Caki2 (cell line): ENCODE measurements at regions not wholly inside any gene's neighbourhood (a gene's known extent, or its start where the extent isn't known, plus 50 kb on each side); places are given as distances from the start of the nearest gene placed in this dataset.
"Not testable (repeated sequence)": the region's sequence is repeated elsewhere in the genome, so short reads cannot be mapped to it uniquely, and the experiment has no call there.

Source experiments
- DNase-seq: peaks from one replicate; pipeline ENCODE4 v3.0.0-alpha.2; 2015; ENCODE audit warnings: low read depth
- in situ Hi-C: cut with HindIII; loops from 2 replicates; pipeline ENCODE4 v1.10.0; 2016; ENCODE audit warnings: low sequenced_read_pairs, low pct_unique_long_range_greater_than_20kb, mixed read lengths

GRCh38 chr21:30104241-30104640 is 62.4 kb downstream of the CLDN17 start:
- in situ Hi-C loops = no loop called here

GRCh38 chr21:30102871-30103270 is 63.7 kb downstream of the CLDN17 start:
- no peak for DNase-seq
- in situ Hi-C loops = no loop called here

More at GRCh38 chr21:30104241-30104640, 62.4 kb downstream of the CLDN17 start:
- DNase-seq = no peak

- in situ Hi-C loops = no loop called here
- DNase-seq = no peak
Measured at GRCh38 chr21:30101967-30102366, 64.6 kb downstream of the CLDN17 start.

- in situ Hi-C loops = no loop called here
- DNase-seq = no peak
Measured at GRCh38 chr21:30097791-30098190, 68.8 kb downstream of the CLDN17 start.

GRCh38 chr21:30083225-30083945 is 83.2 kb downstream of the CLDN17 start:
- in situ Hi-C loops = no loop called here
- DNase-seq = peak; percentile 6

- no peak for DNase-seq
- in situ Hi-C loops = no loop called here
Measured at GRCh38 chr21:30081506-30081905, 85.1 kb downstream of the CLDN17 start.

GRCh38 chr21:30072496-30072895 is 94.1 kb downstream of the CLDN17 start:
- DNase-seq = peak; percentile 40
- in situ Hi-C loops = no loop called here

- DNase-seq = no peak
- in situ Hi-C loops = no loop called here
Measured at GRCh38 chr21:30058928-30059327, 107.7 kb downstream of the CLDN17 start.

- in situ Hi-C loops = no loop called here
- no peak for DNase-seq
Measured at GRCh38 chr21:30057108-30057507, 109.5 kb downstream of the CLDN17 start.

GRCh38 chr21:30048570-30048969 is 108.8 kb upstream of the GRIK1 start:
- in situ Hi-C loops = no loop called here
- no peak for DNase-seq

- peak; percentile 16 for DNase-seq
- in situ Hi-C loops = no loop called here
Measured at GRCh38 chr21:30044447-30045064, 104.8 kb upstream of the GRIK1 start.

GRCh38 chr21:30042443-30042842 is 102.6 kb upstream of the GRIK1 start:
- in situ Hi-C loops = no loop called here
- DNase-seq = no peak

- in situ Hi-C loops = no loop called here
- DNase-seq = no peak
Measured at GRCh38 chr21:30033441-30033840, 93.6 kb upstream of the GRIK1 start.

- in situ Hi-C loops = no loop called here
- DNase-seq = no peak
Measured at GRCh38 chr21:30030416-30030815, 90.6 kb upstream of the GRIK1 start.

GRCh38 chr21:30028537-30028936 is 88.7 kb upstream of the GRIK1 start:
- in situ Hi-C loops = no loop called here
- no peak for DNase-seq

- DNase-seq = no peak
- in situ Hi-C loops = no loop called here
Measured at GRCh38 chr21:30027986-30028385, 88.2 kb upstream of the GRIK1 start.

GRCh38 chr21:30023056-30023455 is 83.3 kb upstream of the GRIK1 start:
- DNase-seq, in situ Hi-C loops: not testable (repeated sequence)

- in situ Hi-C loops = no loop called here
- no peak for DNase-seq
Measured at GRCh38 chr21:30014886-30015285, 75.1 kb upstream of the GRIK1 start.

- no peak for DNase-seq
- in situ Hi-C loops = no loop called here
Measured at GRCh38 chr21:29991624-29992023, 51.8 kb upstream of the GRIK1 start.

- in situ Hi-C loops = no loop called here
- DNase-seq = no peak
Measured at GRCh38 chr21:29989634-29990234, 49.9 kb upstream of the GRIK1 start.
